Loucy (cell line): ENCODE measurements at regions not wholly inside any gene's neighbourhood (a gene's known extent, or its start where the extent isn't known, plus 50 kb on each side); places are given as distances from the start of the nearest gene placed in this dataset.

Experiments
- H2AFZ ChIP-seq: fragments of 200-600 bp; sonication (generic); 2 replicates; pipeline ENCODE4 v1.6.0; 2016; ENCODE audit warnings: antibody characterized with exemption, mild to moderate bottlenecking, low read length, moderate library complexity
- H3F3A ChIP-seq: fragments of 200-600 bp; 2 replicates; pipeline ENCODE4 v1.6.0; 2016; ENCODE audit warnings: antibody characterized with exemption, low read depth, mild to moderate bottlenecking
- H3K27me3 ChIP-seq: fragments of 200-600 bp; sonication (generic); 2 replicates; pipeline ENCODE4 v1.6.1; 2014; ENCODE audit warnings: low read length, mild to moderate bottlenecking; ENCODE audit not compliant: insufficient read depth, poor library complexity, severe bottlenecking
- H3K36me3 ChIP-seq: fragments of 200-600 bp; sonication (generic); 2 replicates; pipeline ENCODE4 v1.6.1; 2016; ENCODE audit warnings: low read length; ENCODE audit not compliant: insufficient read depth
- H3K4me1 ChIP-seq: fragments of 200-600 bp; sonication (generic); 2 replicates; pipeline ENCODE4 v1.5.1; 2014; ENCODE audit warnings: low read length, mild to moderate bottlenecking; ENCODE audit not compliant: insufficient read depth, poor library complexity, severe bottlenecking
- H3K4me2 ChIP-seq: fragments of 200-600 bp; sonication (generic); 2 replicates; pipeline ENCODE4 v1.6.0; 2014; ENCODE audit warnings: antibody characterized with exemption, low read length, low read depth, mild to moderate bottlenecking; ENCODE audit not compliant: poor library complexity, severe bottlenecking
- H3K4me3 ChIP-seq: fragments of 200-600 bp; sonication (generic); 2 replicates; pipeline ENCODE4 v1.5.1; 2014; ENCODE audit warnings: low read length, mild to moderate bottlenecking, mixed read lengths; ENCODE audit not compliant: poor library complexity, severe bottlenecking
- H3K79me2 ChIP-seq: fragments of 200-600 bp; sonication (generic); 2 replicates; pipeline ENCODE4 v1.6.1; 2014; ENCODE audit warnings: low read length; ENCODE audit not compliant: insufficient read depth
- H3K9ac ChIP-seq: fragments of 200-600 bp; sonication (generic); 2 replicates; pipeline ENCODE4 v1.6.0; 2014; ENCODE audit warnings: mild to moderate bottlenecking, low read depth, low read length, moderate library complexity; ENCODE audit not compliant: poor library complexity, severe bottlenecking
- H3K9me2 ChIP-seq: fragments of 200-600 bp; sonication (generic); replicated peaks from 2 replicates; pipeline ENCODE4 v1.6.1; 2016; ENCODE audit warnings: low read depth, low read length, mixed read lengths
- H3K9me3 ChIP-seq: fragments of 200-600 bp; sonication (generic); 2 replicates; pipeline ENCODE4 v1.6.1; 2014; ENCODE audit warnings: mild to moderate bottlenecking, antibody characterized with exemption, low read length, low read depth; ENCODE audit not compliant: insufficient read depth
- H4K20me1 ChIP-seq: fragments of 200-600 bp; sonication (generic); 2 replicates; pipeline ENCODE4 v1.6.0; 2014; ENCODE audit warnings: antibody characterized with exemption, low read length, mild to moderate bottlenecking; ENCODE audit not compliant: insufficient read depth, poor library complexity, severe bottlenecking
- EZH2phosphoT487 ChIP-seq: fragments of 200-600 bp; IDR thresholded peaks from 2 replicates; pipeline ENCODE4 v1.6.1; 2018; ENCODE audit warnings: antibody characterized with exemption, mild to moderate bottlenecking, moderate library complexity, borderline replicate concordance
- TF ChIP-seq, protein P1 (sequence below): fragments of 200-600 bp; sonication (generic); conservative IDR thresholded peaks from 2 replicates; pipeline ENCODE4 v1.5.1; 2014; ENCODE audit warnings: mild to moderate bottlenecking, antibody characterized with exemption, low read length

DNA sequence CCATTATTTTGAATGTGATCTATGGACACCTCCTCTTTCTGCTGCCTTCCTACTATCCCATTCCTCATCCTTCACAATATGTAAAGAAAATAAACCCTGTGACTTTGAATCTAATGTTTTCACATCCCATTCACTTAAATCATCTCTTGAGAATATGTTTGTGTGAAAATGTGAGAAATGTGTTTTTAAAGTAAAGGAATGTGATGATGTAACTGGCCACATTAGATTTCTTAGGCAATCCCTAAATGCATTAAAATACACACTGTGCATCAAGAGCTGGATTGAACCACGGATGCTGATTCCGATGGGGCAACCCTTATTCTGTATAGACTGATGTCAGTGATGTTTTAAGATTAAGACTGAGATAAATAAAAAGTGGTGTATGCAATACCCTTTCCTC, 558.9 kb upstream of the TENM3 start:
- Histone ChIP-seq H3K9me3 (no peaks in the 10 kb centered on the region), H4K20me1 (no peaks in the 10 kb centered on the region), H3K79me2 (no peaks in the 10 kb centered on the region), H3K4me1 (no peaks in the 10 kb centered on the region), H3K9ac (no peak overlapping the region), H3F3A (no peaks in the 10 kb centered on the region), H3K9me2 (no peaks in the 10 kb centered on the region), H3K27me3 (no peaks in the 10 kb centered on the region), H3K36me3 (no peaks in the 10 kb centered on the region), H3K4me2 (no peak overlapping the region), H3K4me3 (no peak overlapping the region), H2AFZ (no peak overlapping the region)
- TF ChIP-seq, protein P1, sequence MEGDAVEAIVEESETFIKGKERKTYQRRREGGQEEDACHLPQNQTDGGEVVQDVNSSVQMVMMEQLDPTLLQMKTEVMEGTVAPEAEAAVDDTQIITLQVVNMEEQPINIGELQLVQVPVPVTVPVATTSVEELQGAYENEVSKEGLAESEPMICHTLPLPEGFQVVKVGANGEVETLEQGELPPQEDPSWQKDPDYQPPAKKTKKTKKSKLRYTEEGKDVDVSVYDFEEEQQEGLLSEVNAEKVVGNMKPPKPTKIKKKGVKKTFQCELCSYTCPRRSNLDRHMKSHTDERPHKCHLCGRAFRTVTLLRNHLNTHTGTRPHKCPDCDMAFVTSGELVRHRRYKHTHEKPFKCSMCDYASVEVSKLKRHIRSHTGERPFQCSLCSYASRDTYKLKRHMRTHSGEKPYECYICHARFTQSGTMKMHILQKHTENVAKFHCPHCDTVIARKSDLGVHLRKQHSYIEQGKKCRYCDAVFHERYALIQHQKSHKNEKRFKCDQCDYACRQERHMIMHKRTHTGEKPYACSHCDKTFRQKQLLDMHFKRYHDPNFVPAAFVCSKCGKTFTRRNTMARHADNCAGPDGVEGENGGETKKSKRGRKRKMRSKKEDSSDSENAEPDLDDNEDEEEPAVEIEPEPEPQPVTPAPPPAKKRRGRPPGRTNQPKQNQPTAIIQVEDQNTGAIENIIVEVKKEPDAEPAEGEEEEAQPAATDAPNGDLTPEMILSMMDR: no peak
- no peak for TF ChIP-seq EZH2phosphoT487

DNA sequence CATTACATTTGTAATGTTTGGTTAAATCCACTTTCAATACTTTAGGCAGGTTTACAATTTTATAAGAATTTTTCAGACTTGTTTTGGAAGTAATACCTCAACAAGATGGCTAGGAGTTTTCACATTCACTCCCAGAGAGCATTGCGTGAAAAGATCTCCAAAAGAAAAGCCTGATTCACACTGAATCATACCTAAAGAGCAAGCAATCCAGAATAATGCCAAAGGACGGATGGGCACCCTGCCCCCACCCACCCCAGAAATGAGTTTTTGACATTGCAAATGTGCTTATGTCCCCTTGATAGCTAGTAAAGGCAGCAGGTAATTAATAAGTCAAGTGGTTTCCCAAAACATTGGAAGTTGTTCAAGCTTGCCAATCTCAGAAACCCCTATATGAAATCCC, 557.7 kb upstream of the TENM3 start:
- H3K9me3 ChIP-seq: no peaks in the 10 kb centered on the region
- no peak overlapping the region for H3K9ac ChIP-seq
- H3K27me3 ChIP-seq: no peaks in the 10 kb centered on the region
- H3K9me2 ChIP-seq: no peaks in the 10 kb centered on the region
- TF ChIP-seq, protein P1: no peak
- TF ChIP-seq EZH2phosphoT487: no peak
- no peaks in the 10 kb centered on the region for H4K20me1 ChIP-seq
- H3K4me1 ChIP-seq: no peaks in the 10 kb centered on the region
- H3K36me3 ChIP-seq: no peaks in the 10 kb centered on the region
- H2AFZ ChIP-seq: no peak overlapping the region
- no peak overlapping the region for H3K4me2 ChIP-seq
- H3F3A ChIP-seq: no peaks in the 10 kb centered on the region
- no peaks in the 10 kb centered on the region for H3K79me2 ChIP-seq
- no peak overlapping the region for H3K4me3 ChIP-seq

DNA sequence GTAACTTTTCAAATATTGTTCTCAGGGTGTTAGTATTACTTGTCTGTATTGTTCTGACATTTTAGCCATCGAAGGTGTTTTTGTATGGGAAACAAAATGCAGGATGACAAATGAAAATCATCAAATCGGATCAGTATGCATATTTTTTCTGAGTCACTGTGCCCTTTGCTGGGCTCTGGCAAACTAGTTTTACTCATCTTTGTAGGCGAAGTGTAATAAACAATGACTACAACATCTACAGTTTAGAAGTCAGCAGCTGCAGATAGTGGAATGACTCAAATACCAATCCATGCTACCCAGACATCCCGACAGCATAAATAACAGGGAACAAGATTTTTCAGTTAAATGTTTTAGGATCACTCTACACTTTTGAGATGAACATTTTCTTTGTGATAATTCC, 557.3 kb upstream of the TENM3 start:
- Histone ChIP-seq H3K27me3 (no peaks in the 10 kb centered on the region), H3K9ac (no peak overlapping the region), H3K9me3 (no peaks in the 10 kb centered on the region), H3K36me3 (no peaks in the 10 kb centered on the region), H3K9me2 (no peaks in the 10 kb centered on the region), H3F3A (no peaks in the 10 kb centered on the region), H3K4me3 (no peak overlapping the region), H2AFZ (no peak overlapping the region), H3K4me1 (no peaks in the 10 kb centered on the region), H3K79me2 (no peaks in the 10 kb centered on the region), H3K4me2 (no peak overlapping the region), H4K20me1 (no peaks in the 10 kb centered on the region)
- no peak for TF ChIP-seq EZH2phosphoT487
- TF ChIP-seq, protein P1: no peak
